SK-N-SH treated with all-trans-retinoic acid at 6 μM for 48 hours (cell line): ENCODE measurements at regions not wholly inside any gene's neighbourhood (a gene's known extent, or its start where the extent isn't known, plus 50 kb on each side); places are given as distances from the start of the nearest gene placed in this dataset.

Experiments used
- ATAC-seq: fragments of 200-7000 bp; cut with Tn5 transposase; 3 replicates; pipeline ENCODE4 v1.9.1; 2020; ENCODE audit warnings: mild to moderate bottlenecking, moderate library complexity
- ARNTL ChIP-seq: fragments of 450-650 bp; formaldehyde crosslinking; IDR thresholded peaks from 2 replicates; pipeline ENCODE4 v1.5.0; 2020; ENCODE audit warnings: low read depth, mild to moderate bottlenecking, moderate library complexity, borderline replicate concordance
- BACH2 ChIP-seq: fragments of 250-450 bp; sonication (Bioruptor Pico); IDR thresholded peaks from 2 replicates; pipeline ENCODE4 v1.9.0; 2021; ENCODE audit warnings: mild to moderate bottlenecking, borderline replicate concordance
- CSDC2 ChIP-seq: fragments of 250-450 bp; sonication (Bioruptor Pico); IDR thresholded peaks from 2 replicates; pipeline ENCODE4 v1.5.0; 2020; ENCODE audit warnings: mild to moderate bottlenecking, moderate library complexity
- ESRRG ChIP-seq: fragments of 250-450 bp; sonication (Bioruptor Pico); IDR thresholded peaks from 2 replicates; pipeline ENCODE4 v1.6.1; 2021; ENCODE audit warnings: mild to moderate bottlenecking
- GLIS3 ChIP-seq: fragments of 250-450 bp; sonication (Bioruptor Pico); IDR thresholded peaks from 2 replicates; pipeline ENCODE4 v1.5.0; 2020; ENCODE audit warnings: mild to moderate bottlenecking, moderate library complexity
- ISL1 ChIP-seq: fragments of 250-450 bp; sonication (Bioruptor Pico); IDR thresholded peaks from 2 replicates; pipeline ENCODE4 v2.1.2; 2022; ENCODE audit warnings: mild to moderate bottlenecking, moderate library complexity
- OSR1 ChIP-seq: fragments of 250-450 bp; sonication (Bioruptor Pico); IDR thresholded peaks from 2 replicates; pipeline ENCODE4 v1.8.0; 2022; ENCODE audit warnings: moderate library complexity, mild to moderate bottlenecking, inconsistent platforms
- PPARA ChIP-seq: fragments of 250-450 bp; sonication (Bioruptor Pico); IDR thresholded peaks from 2 replicates; pipeline ENCODE4 v1.5.0; 2020; ENCODE audit warnings: mild to moderate bottlenecking, borderline replicate concordance
- RARB ChIP-seq: fragments of 250-450 bp; sonication (Bioruptor Pico); IDR thresholded peaks from 2 replicates; pipeline ENCODE4 v1.8.0; 2021; ENCODE audit warnings: mild to moderate bottlenecking, moderate library complexity
- SNAI2 ChIP-seq: fragments of 250-450 bp; sonication (Bioruptor Pico); IDR thresholded peaks from 2 replicates; pipeline ENCODE4 v1.5.0; 2020; ENCODE audit warnings: mild to moderate bottlenecking, moderate library complexity
- TCF4 ChIP-seq: fragments of 250-450 bp; sonication (Bioruptor Pico); IDR thresholded peaks from 2 replicates; pipeline ENCODE4 v1.8.0; 2021; ENCODE audit warnings: mild to moderate bottlenecking, moderate library complexity, borderline replicate concordance
- ZC3H10 ChIP-seq: fragments of 250-450 bp; sonication (Bioruptor Pico); IDR thresholded peaks from 2 replicates; pipeline ENCODE4 v1.5.1; 2021; ENCODE audit warnings: mild to moderate bottlenecking, moderate library complexity
- ZFP3 ChIP-seq: fragments of 250-450 bp; sonication (Bioruptor Pico); IDR thresholded peaks from 2 replicates; pipeline ENCODE4 v1.5.0; 2020; ENCODE audit warnings: mild to moderate bottlenecking, moderate library complexity
- ZFP30 ChIP-seq: fragments of 450-650 bp; formaldehyde crosslinking; IDR thresholded peaks from 2 replicates; pipeline ENCODE4 v1.5.0; 2022; ENCODE audit warnings: mild to moderate bottlenecking, moderate library complexity
- ZNF565 ChIP-seq: fragments of 450-650 bp; formaldehyde crosslinking; conservative IDR thresholded peaks from 2 replicates; pipeline ENCODE4 v1.5.0; 2020; ENCODE audit warnings: low read depth, mild to moderate bottlenecking, moderate library complexity
- ZNF70 ChIP-seq: fragments of 450-650 bp; formaldehyde crosslinking; IDR thresholded peaks from 2 replicates; pipeline ENCODE4 v1.5.0; 2020; ENCODE audit warnings: mild to moderate bottlenecking, moderate library complexity
- ZNF8 ChIP-seq: fragments of 450-650 bp; formaldehyde crosslinking; IDR thresholded peaks from 2 replicates; pipeline ENCODE4 v1.5.0; 2020; ENCODE audit warnings: mild to moderate bottlenecking, moderate library complexity
- TF ChIP-seq, protein P1 (sequence below): fragments of 250-450 bp; sonication (Bioruptor Pico); IDR thresholded peaks from 2 replicates; pipeline ENCODE4 v1.8.0; 2021; ENCODE audit warnings: low read depth, mild to moderate bottlenecking, moderate library complexity, borderline replicate concordance
- TF ChIP-seq, protein P2 (sequence below): fragments of 250-450 bp; sonication (Bioruptor Pico); IDR thresholded peaks from 2 replicates; pipeline ENCODE4 v1.5.1; 2020; ENCODE audit warnings: low read depth, mild to moderate bottlenecking, moderate library complexity
- TF ChIP-seq, protein P3 (sequence below): fragments of 250-450 bp; sonication (Bioruptor Pico); IDR thresholded peaks from 2 replicates; pipeline ENCODE4 v1.5.0; 2020; ENCODE audit warnings: mild to moderate bottlenecking, moderate library complexity

DNA sequence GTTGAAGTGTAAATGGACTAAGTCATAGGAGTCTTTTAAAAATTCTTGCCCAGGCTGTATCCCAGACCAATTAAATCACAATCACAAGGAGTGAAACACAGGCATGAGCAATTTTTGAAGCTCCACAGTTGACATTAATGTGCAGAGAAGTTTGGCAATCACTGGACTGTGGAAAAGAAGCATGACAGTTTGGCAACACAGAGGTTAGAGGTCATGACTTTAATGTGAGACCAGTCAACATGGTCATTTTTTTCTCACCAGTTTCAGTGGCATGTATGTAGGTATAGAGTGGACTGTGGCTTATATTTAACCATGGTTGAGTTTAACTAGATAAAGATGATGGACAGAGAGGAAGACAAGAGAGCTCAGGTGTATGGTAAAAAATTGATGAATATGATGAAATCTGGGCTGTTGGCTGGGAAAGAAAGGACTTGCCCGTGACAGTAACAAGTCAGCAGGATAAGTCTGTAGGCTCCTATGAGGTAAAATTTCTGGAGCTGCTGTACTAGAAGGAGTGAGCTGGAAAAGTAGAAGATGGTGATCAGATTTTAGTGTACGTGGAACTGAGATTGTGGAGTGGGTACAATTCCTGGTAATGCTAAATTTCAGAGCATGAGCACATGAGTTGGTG, 432.2 kb upstream of the GHITM start:
- TF ChIP-seq TCF4 (CRISPR knock-in tag) = no peak
- no peak for TF ChIP-seq ZFP3
- no peak for TF ChIP-seq GLIS3
- no peak for TF ChIP-seq OSR1 (CRISPR knock-in tag)
- TF ChIP-seq BACH2 (CRISPR knock-in tag) = no peak
- TF ChIP-seq, protein P1, sequence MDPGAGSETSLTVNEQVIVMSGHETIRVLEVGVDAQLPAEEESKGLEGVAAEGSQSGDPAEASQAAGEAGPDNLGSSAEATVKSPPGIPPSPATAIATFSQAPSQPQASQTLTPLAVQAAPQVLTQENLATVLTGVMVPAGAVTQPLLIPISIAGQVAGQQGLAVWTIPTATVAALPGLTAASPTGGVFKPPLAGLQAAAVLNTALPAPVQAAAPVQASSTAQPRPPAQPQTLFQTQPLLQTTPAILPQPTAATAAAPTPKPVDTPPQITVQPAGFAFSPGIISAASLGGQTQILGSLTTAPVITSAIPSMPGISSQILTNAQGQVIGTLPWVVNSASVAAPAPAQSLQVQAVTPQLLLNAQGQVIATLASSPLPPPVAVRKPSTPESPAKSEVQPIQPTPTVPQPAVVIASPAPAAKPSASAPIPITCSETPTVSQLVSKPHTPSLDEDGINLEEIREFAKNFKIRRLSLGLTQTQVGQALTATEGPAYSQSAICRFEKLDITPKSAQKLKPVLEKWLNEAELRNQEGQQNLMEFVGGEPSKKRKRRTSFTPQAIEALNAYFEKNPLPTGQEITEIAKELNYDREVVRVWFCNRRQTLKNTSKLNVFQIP = no peak
- no peak for TF ChIP-seq ESRRG (CRISPR knock-in tag)
- no peak for ATAC-seq

DNA sequence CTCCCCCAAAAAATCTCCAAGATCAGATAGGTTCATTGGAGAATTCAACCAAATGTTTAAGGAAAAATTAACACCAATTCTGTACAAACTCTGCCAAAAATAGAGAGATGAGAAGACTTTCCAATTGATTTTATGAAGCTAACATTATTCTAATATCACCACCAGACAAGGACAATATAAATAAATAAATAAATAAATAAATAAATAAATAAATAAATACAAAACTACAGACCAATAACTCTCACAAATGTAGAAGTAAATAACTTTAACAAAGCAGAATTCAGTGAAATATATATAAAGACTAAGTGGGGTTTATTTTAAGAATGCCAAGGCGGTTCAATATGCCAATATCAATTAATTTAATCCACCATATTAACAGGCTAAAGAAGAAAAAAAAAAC, 425.9 kb upstream of the GHITM start:
- TF ChIP-seq ARNTL = no peak
- ATAC-seq = no peak

DNA sequence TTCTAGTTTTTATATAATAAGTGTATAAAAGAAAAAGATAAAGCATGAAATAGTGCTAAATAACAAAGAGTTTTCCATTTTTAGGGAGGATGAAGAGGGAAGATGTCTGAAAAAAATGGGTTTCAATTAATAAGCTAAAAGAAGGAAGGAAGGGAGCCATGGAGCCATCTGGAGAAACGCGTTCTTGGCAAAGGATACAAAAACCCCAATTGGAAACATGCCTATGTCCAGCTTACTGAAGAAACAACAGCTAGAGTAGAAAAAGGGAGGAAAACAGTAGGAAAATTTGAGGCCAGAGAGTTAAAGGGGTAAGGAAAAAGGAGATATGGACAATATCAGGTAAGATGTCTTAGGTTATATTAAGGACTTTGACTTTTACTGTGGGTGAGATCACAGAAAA, 416.2 kb upstream of the GHITM start:
- TF ChIP-seq RARB (CRISPR knock-in tag) = no peak
- TF ChIP-seq, protein P2, sequence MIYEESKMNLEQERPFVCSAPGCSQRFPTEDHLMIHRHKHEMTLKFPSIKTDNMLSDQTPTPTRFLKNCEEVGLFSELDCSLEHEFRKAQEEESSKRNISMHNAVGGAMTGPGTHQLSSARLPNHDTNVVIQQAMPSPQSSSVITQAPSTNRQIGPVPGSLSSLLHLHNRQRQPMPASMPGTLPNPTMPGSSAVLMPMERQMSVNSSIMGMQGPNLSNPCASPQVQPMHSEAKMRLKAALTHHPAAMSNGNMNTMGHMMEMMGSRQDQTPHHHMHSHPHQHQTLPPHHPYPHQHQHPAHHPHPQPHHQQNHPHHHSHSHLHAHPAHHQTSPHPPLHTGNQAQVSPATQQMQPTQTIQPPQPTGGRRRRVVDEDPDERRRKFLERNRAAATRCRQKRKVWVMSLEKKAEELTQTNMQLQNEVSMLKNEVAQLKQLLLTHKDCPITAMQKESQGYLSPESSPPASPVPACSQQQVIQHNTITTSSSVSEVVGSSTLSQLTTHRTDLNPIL = no peak
- TF ChIP-seq SNAI2 (CRISPR knock-in tag) = no peak
- TF ChIP-seq BACH2 (CRISPR knock-in tag) = no peak
- no peak for TF ChIP-seq ZFP3
- no peak for TF ChIP-seq OSR1 (CRISPR knock-in tag)
- TF ChIP-seq, protein P1 = no peak
- no peak for TF ChIP-seq ZC3H10 (CRISPR knock-in tag)
- no peak for TF ChIP-seq TCF4 (CRISPR knock-in tag)
- TF ChIP-seq GLIS3 = no peak
- no peak for TF ChIP-seq PPARA (CRISPR knock-in tag)
- TF ChIP-seq, protein P3, sequence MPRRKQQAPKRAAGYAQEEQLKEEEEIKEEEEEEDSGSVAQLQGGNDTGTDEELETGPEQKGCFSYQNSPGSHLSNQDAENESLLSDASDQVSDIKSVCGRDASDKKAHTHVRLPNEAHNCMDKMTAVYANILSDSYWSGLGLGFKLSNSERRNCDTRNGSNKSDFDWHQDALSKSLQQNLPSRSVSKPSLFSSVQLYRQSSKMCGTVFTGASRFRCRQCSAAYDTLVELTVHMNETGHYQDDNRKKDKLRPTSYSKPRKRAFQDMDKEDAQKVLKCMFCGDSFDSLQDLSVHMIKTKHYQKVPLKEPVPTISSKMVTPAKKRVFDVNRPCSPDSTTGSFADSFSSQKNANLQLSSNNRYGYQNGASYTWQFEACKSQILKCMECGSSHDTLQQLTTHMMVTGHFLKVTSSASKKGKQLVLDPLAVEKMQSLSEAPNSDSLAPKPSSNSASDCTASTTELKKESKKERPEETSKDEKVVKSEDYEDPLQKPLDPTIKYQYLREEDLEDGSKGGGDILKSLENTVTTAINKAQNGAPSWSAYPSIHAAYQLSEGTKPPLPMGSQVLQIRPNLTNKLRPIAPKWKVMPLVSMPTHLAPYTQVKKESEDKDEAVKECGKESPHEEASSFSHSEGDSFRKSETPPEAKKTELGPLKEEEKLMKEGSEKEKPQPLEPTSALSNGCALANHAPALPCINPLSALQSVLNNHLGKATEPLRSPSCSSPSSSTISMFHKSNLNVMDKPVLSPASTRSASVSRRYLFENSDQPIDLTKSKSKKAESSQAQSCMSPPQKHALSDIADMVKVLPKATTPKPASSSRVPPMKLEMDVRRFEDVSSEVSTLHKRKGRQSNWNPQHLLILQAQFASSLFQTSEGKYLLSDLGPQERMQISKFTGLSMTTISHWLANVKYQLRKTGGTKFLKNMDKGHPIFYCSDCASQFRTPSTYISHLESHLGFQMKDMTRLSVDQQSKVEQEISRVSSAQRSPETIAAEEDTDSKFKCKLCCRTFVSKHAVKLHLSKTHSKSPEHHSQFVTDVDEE (CRISPR knock-in tag) = no peak
- TF ChIP-seq ZNF70 (CRISPR knock-in tag) = no peak
- TF ChIP-seq CSDC2 = no peak
- no peak for TF ChIP-seq ZFP30
- ATAC-seq = no peak

DNA sequence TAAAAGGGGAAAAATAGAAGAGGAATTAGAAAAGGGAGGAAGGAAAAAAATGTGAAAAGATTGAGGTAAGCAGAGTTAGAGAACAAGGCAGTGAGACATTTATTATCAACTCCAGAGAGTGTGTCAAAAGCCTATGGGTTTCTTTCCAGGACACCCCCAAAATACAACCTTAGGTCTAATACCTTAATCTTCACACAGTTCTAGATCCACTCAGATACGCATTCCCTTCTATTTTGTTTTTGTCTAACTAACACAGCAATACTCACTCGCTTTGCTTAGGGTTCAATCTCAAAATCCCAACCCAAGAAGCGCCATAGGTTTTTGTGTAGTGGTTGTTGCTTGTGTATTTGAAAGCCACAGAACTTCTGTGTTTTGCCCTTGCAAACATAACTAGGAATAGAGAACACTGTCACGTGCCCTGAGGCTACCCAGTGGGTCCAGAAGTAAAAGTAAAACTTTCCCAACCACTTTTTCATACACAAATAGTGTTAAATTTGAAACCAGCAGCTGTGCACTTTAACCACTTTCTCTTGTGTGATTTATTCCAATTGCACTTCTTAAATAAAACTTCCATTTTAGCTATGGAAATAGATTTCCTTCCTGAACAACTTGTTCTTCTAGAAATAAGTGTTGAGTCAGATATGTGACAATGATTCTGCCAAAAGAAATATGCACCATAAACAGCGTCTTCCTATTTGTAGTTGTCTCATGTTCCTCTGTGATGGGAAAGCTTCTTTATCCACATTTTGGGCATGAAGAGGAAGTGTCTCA, 414.7 kb upstream of the GHITM start:
- no peak for TF ChIP-seq PPARA (CRISPR knock-in tag)
- no peak for TF ChIP-seq TCF4 (CRISPR knock-in tag)
- ATAC-seq = no peak

DNA sequence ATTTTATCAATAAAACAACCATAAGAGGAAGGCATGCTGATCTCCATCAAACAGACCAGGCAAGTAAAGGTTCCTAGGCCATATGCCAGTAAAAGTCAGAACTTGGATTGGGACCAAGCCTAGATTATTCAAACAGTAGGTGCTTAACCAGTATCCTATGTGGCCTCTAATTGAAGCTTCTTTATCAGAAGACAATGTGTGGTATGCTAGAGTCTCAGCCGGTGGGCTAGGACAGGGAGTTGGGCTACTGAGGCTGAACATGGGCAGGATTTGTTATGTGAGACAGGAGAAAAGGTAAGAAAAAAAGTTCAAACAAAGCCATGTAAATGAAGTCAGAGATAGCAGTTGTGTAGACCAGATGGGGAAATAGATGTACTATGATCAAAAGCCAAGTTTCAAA, 413.7 kb upstream of the GHITM start:
- ATAC-seq = no peak
- TF ChIP-seq TCF4 (CRISPR knock-in tag) = no peak
- TF ChIP-seq ZFP3 = no peak

DNA sequence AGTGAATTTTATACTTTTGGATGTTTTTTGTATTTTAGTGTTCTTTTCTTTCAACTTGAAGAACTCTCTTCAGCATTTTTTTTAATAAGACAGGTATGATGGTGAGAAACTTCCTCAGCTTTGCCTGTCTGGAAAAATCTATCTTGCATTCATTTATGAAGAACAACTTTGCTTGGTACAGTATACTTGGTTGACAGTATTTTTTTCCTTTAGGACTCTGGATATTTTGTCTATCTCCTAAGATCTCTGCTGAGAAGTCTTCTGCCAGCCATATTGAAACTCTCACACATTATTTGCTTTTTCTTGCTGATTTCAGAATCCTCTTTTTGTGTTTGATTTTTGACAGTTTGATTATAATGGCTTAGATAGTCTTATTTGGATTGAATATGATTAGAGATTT, 405.0 kb upstream of the GHITM start:
- no peak for ATAC-seq
- TF ChIP-seq PPARA (CRISPR knock-in tag) (no peak), GLIS3 (no peak), ZNF8 (CRISPR knock-in tag) (no peak), BACH2 (CRISPR knock-in tag) (no peak), ZNF565 (CRISPR knock-in tag) (no peak), ISL1 (CRISPR knock-in tag) (no peak), TCF4 (CRISPR knock-in tag) (no peak), ZNF70 (CRISPR knock-in tag) (no peak), ZFP30 (no peak)
- TF ChIP-seq, protein P2 = no peak
- TF ChIP-seq, protein P3 (CRISPR knock-in tag) = no peak
